ENCODE measurements at regions not wholly inside any gene's neighbourhood (a gene's known extent, or its start where the extent isn't known, plus 50 kb on each side); places are given as distances from the start of the nearest gene placed in this dataset.

DNA sequence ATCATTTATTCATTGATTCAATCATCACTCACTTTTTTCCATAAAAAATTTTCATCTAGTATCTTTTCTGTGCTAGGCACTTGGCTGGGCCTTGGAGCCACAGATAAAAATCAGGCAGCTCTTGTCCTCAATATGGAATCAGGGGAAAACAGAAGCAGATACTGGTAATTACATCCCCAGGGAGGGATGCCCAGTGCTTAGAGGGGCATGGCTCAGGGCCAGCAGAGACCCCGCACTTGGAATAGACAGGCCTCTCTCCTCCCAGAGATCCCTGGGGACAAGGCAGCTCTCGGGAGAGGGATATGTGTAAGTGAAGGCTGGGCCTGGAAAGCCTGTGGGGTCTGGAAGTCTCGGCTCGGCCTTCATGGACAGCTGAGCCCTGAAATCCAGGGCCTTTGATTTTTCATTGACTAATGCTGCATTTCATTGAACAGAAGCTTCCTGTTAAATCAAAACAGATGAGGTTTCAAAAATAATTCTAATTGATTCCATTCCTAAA lies 180.4 kb downstream of the FOXD2 start:
- intact Hi-C loops (cut with DNase I; ENCODE audit: low total_unique reads) = no loop called here
- TF ChIP-seq POLR2A (IDR thresholded peaks at IDR 0.05) = no peak
- TF ChIP-seq, protein P1, sequence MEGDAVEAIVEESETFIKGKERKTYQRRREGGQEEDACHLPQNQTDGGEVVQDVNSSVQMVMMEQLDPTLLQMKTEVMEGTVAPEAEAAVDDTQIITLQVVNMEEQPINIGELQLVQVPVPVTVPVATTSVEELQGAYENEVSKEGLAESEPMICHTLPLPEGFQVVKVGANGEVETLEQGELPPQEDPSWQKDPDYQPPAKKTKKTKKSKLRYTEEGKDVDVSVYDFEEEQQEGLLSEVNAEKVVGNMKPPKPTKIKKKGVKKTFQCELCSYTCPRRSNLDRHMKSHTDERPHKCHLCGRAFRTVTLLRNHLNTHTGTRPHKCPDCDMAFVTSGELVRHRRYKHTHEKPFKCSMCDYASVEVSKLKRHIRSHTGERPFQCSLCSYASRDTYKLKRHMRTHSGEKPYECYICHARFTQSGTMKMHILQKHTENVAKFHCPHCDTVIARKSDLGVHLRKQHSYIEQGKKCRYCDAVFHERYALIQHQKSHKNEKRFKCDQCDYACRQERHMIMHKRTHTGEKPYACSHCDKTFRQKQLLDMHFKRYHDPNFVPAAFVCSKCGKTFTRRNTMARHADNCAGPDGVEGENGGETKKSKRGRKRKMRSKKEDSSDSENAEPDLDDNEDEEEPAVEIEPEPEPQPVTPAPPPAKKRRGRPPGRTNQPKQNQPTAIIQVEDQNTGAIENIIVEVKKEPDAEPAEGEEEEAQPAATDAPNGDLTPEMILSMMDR (IDR thresholded peaks at IDR 0.05) = no peak
- H3K4me3 ChIP-seq = no peak overlapping the region
- H3K9me3 ChIP-seq = no peaks in the 10 kb centered on the region
- 84 to 97% methylated on average over 4 of the region's 4 CpGs for WGBS, 2 donors
- H3K27ac ChIP-seq = no peak overlapping the region
- no peaks in the 10 kb centered on the region for H3K27me3 ChIP-seq
- no peaks in the 10 kb centered on the region for H3K36me3 ChIP-seq (ENCODE audit: low read depth, missing control alignments)
- DNase-seq = no peak
- no peaks in the 10 kb centered on the region for H3K4me1 ChIP-seq

DNA sequence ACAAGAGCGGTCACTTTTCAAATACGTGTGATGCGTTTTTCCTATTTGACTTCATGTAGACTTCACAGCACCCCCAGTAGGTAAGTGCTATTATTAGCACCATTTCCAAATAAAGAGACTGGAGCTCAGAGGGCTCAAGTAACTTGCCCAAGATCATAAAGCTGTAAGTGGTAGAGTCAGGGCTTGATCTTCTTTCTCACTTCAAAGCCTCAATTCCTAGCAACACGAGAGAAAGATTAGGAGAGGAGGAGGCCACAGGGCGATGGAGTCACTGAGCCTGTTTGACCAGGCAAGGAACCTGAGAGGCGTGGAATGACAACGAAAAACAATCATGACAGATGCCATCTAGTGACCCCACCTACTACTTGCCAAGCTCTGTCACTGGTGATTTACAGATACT lies 181.0 kb downstream of the FOXD2 start:
- no peak for DNase-seq
- intact Hi-C loops (cut with DNase I; ENCODE audit: low total_unique reads) = no loop called here
- Histone ChIP-seq H3K9me3 (no peaks in the 10 kb centered on the region), H3K27ac (no peak overlapping the region), H3K27me3 (no peaks in the 10 kb centered on the region), H3K4me1 (no peaks in the 10 kb centered on the region), H3K4me3 (no peak overlapping the region), H3K36me3 (ENCODE audit: low read depth, missing control alignments) (no peaks in the 10 kb centered on the region)
- TF ChIP-seq POLR2A (IDR thresholded peaks at IDR 0.05) = no peak
- TF ChIP-seq, protein P1 (IDR thresholded peaks at IDR 0.05) = no peak
- 87 to 88% methylated on average over 7 of the region's 7 CpGs for WGBS, 2 donors

DNA sequence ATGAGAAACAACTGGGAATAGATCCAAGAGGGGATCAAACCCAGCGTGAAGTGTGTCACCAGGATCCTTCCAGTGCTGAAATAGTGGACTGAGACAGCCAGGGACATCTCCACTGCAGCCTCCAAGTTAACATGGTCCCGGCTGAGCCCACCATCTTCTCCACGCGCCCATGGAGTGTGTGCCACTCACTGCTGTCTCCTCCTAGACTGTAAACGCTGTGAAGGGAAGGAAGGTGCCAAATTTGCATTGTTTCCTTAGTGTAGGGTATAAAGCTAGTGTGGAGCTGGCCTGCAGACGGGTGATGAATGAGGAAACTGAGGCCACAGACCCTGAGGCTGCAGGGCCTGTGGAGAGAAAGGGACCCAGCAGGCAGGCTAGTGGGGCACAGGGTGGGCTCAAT lies 183.6 kb downstream of the FOXD2 start:
- Histone ChIP-seq H3K4me1 (no peaks in the 10 kb centered on the region), H3K36me3 (ENCODE audit: low read depth, missing control alignments) (no peaks in the 10 kb centered on the region), H3K4me3 (no peak overlapping the region), H3K9me3 (no peaks in the 10 kb centered on the region), H3K27ac (no peak overlapping the region), H3K27me3 (no peaks in the 10 kb centered on the region)
- intact Hi-C loops (cut with DNase I; ENCODE audit: low total_unique reads) = no loop called here
- WGBS, 2 donors = 91 to 98% methylated on average over 6 of the region's 6 CpGs
- no peak for TF ChIP-seq POLR2A (IDR thresholded peaks at IDR 0.05)
- DNase-seq = no peak

DNA sequence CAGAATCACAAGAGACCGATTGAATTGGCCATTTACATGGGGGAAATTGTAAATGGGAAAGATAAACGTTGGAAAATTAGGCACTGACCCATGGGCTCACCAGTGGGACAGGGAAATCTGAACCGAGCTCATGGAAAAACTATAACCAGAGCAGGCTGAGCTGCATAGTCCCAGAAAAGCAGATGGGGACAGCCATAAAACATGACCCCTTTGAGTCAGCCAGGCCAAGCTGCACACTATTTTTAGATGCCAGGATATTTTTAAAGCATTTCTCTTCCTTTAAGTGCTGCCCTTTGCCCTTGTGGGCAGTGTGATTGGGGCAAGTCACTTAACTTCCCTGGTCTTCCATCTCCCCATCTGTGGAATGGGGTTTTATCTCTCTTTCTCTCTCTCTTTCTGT lies 184.1 kb downstream of the FOXD2 start:
- Histone ChIP-seq H3K4me1 (no peaks in the 10 kb centered on the region), H3K27me3 (no peaks in the 10 kb centered on the region), H3K27ac (no peak overlapping the region), H3K36me3 (ENCODE audit: low read depth, missing control alignments) (no peaks in the 10 kb centered on the region), H3K9me3 (no peaks in the 10 kb centered on the region), H3K4me3 (no peak overlapping the region)
- DNase-seq = no peak
- no peak for TF ChIP-seq POLR2A (IDR thresholded peaks at IDR 0.05)
- TF ChIP-seq, protein P1 (IDR thresholded peaks at IDR 0.05) = no peak
- intact Hi-C loops (cut with DNase I; ENCODE audit: low total_unique reads) = no loop called here
- WGBS, 2 donors = 59 to 63% methylated on average over 3 of the region's 3 CpGs

DNA sequence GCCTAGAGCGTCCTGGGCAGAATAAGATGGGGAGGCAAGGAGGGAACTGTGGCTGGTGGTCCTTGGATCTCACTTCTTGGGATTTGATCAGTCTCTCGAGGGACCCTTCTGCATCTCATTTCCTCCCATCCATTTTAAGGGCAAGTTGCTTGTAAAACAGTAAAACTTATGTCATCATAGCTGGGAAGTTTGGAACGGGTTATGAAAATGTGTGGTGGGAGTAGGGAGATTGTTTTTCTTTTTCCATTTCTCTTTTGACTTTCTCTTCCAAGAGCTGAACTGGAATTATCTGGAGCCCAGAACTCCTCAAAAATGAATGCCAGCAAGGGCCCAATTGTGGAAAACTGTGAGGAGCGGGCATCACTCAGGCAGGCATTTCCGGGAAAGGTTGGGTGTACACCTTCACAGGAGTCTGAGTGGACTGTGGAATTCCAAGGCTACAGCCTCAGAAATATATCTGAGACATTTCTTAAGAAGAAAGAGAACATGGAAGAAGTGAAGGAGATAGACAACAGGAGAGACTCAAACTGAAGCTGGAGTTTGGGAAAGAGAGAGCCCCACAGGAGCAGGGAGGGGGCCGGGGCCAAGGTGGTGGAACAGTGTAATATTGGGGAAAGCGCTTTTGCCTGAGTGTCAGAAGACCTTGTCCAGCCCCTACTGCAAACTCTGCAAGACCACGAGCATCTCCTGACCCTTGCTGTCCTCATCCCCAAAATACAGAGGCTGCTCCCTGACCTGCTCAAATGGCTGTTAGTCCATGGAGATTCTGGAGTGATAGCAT lies 185.1 kb downstream of the FOXD2 start:
- H3K9me3 ChIP-seq = no peaks in the 10 kb centered on the region
- no peak overlapping the region for H3K27ac ChIP-seq
- no peak for DNase-seq
- H3K4me3 ChIP-seq = no peak overlapping the region
- no peaks in the 10 kb centered on the region for H3K27me3 ChIP-seq
- H3K36me3 ChIP-seq (ENCODE audit: low read depth, missing control alignments) = no peaks in the 10 kb centered on the region
- TF ChIP-seq POLR2A (IDR thresholded peaks at IDR 0.05) = no peak
- TF ChIP-seq, protein P1 (IDR thresholded peaks at IDR 0.05) = no peak
- intact Hi-C loops (cut with DNase I; ENCODE audit: low total_unique reads) = no loop called here
- 85 to 87% methylated on average over 8 of the region's 8 CpGs for WGBS, 2 donors
- H3K4me1 ChIP-seq = no peaks in the 10 kb centered on the region
